ENCODE measurements at regions not wholly inside any gene's neighbourhood (a gene's known extent, or its start where the extent isn't known, plus 50 kb on each side); places are given as distances from the start of the nearest gene placed in this dataset.

DNA sequence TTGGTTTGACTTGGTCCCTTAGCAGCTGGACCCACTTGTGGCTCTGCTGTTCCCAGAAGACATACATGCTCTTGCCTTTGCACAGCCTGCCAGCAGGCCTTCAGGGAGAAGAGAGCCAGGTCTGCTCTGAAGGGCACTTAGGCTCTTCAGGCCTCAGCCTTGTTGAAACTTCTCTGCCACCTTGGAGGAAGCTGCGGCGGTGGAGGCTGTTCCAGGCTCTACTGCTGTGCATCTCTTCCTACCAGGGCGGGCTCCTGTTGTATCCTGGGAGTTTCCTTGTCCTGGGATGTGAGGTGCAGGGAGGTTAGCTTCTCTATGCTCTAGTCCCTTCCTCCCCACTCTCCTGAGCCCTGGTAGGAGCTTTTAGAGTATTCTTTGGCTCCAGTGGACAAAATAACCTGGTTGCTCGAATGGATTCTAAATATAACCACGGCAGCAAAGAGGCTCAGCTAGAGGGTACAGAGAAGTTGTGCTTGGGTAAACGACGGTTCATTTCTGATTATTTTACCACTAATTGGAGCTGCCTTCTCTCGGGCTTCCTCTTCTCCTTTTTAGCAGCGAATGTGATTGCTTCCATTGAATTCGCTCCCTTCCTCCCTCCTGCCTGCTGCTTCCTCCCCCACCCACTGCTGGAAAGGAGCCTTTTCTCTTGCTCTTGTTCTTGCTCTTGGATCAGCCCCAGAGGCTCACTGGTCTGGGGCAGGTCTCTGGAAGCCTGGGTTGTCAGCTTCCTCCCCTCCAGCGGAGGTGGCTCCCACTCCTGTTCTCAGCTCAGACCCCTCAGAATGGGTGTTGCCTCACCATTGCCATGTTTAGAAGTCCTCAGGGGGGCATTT is 126.6 kb upstream of the CACNA1E start:
- Histone ChIP-seq H3K79me1 (ENCODE audit: low read depth in 1 of 2, low read length in 2 of 2) (no peaks in the 10 kb centered on the region), H2AK9ac (replicated peaks; ENCODE audit: low read depth, low read length, poor library complexity) (no peak overlapping the region), H3K23ac (ENCODE audit: low read depth, low read length) (no peak overlapping the region), H3K27ac (ENCODE audit: insufficient read depth, low read length) (no peak overlapping the region), H2AFZ (replicated peaks; ENCODE audit: low read length, poor library complexity) (no peak overlapping the region), H3K9me1 (ENCODE audit: insufficient read depth, low read length) (no peaks in the 10 kb centered on the region), H2BK20ac (ENCODE audit: low read depth, low read length) (no peak overlapping the region), H3K4me2 (ENCODE audit: low read depth, low read length) (no peak overlapping the region), H2BK120ac (ENCODE audit: low read depth, low read length) (no peak overlapping the region), H3K9me3 (ENCODE audit: control insufficient read depth, insufficient read depth, low read length) (no peaks in the 10 kb centered on the region), H4K5ac (ENCODE audit: low read depth, low read length) (no peak overlapping the region), H3K14ac (replicated peaks; ENCODE audit: low read depth, low read length) (no peak overlapping the region), H2BK5ac (ENCODE audit: low read depth, low read length, poor library complexity, severe bottlenecking) (no peak overlapping the region), H4K91ac (ENCODE audit: insufficient read depth, low read depth, low read length) (no peak overlapping the region), H3K56ac (ENCODE audit: extremely low read depth, insufficient read depth, low read length) (no peak overlapping the region), H3K18ac (ENCODE audit: low read depth, low read length) (no peak overlapping the region), H3K9ac (ENCODE audit: low read depth, low read length) (no peak overlapping the region), H2AK5ac (ENCODE audit: low read depth, low read length) (no peak overlapping the region), H4K8ac (ENCODE audit: low read depth in 2 of 2, low read length in 2 of 2) (no peak overlapping the region), H3K4me1 (ENCODE audit: control insufficient read depth, insufficient read depth, low read length) (no peaks in the 10 kb centered on the region), H3K4ac (ENCODE audit: low read depth, low read length) (no peak overlapping the region), H3K4me3 (ENCODE audit: insufficient read depth, low read depth, low read length) (no peak overlapping the region), H2BK15ac (ENCODE audit: low read depth, low read length) (no peak overlapping the region), H3K27me3 (ENCODE audit: control insufficient read depth, insufficient read depth, low read length) (no peaks in the 10 kb centered on the region), H3K36me3 (ENCODE audit: control insufficient read depth, insufficient read depth, low read length) (no peaks in the 10 kb centered on the region), H4K20me1 (ENCODE audit: insufficient read depth, low read length) (no peaks in the 10 kb centered on the region)
- no peak for TF ChIP-seq RFX5 (IDR thresholded peaks at IDR 0.05; ENCODE audit: low read depth, low read length)
- no peak for TF ChIP-seq MAFK (IDR thresholded peaks at IDR 0.05; ENCODE audit: low read depth, low read length)
- no peak for TF ChIP-seq MXI1 (IDR thresholded peaks at IDR 0.05; ENCODE audit: borderline replicate concordance, low read depth, low read length)
- TF ChIP-seq RAD21 (IDR thresholded peaks at IDR 0.05; ENCODE audit: low read length), result no peak
- no peak for TF ChIP-seq NFE2L2 (IDR thresholded peaks at IDR 0.05; ENCODE audit: low read depth, low read length)
- no peak for TF ChIP-seq CHD1 (IDR thresholded peaks at IDR 0.05; ENCODE audit: low read depth, low read length)
- POLR2A ChIA-PET (ENCODE audit: unreplicated experiment), result no interaction called here
- WGBS, 2 experiments (ENCODE audit: extremely low coverage in 2 of 2, insufficient read length in 1 of 2), result no CpG with 5 or more reads among the region's 11 CpGs
- intact Hi-C loops (cut with micrococcal nuclease), result no loop called here
- in situ Hi-C loops (cut with MboI; ENCODE audit: low sequenced_read_pairs), result no loop called here
- DNase-seq (no peak), ATAC-seq (ENCODE audit: low read depth) (no peak)
- CTCF ChIA-PET, result no interaction called here
- BruUV-seq (replicated peaks), result no TSS peak
- dilution Hi-C loops (cut with HindIII; ENCODE audit: low sequenced_read_pairs, unreplicated experiment), result no loop called here

All from IMR-90 (cell line).